Stimulated activated effector memory CD8-positive, alpha-beta T cell treated with anti-CD3 and anti-CD28 coated beads, Interleukin-12 subunit alpha, Interleukin-12 subunit beta, amount 100 ng/mL, for 72 hours (primary cell): ENCODE measurements at regions not wholly inside any gene's neighbourhood (a gene's known extent, or its start where the extent isn't known, plus 50 kb on each side); places are given as distances from the start of the nearest gene placed in this dataset.

Experiments used
- ATAC-seq: fragments of 150-1000 bp; cut with Tn5 transposase; 2 replicates; pipeline ENCODE4 v1.10.0; 2021
- DNase-seq, 2 donors: peaks; one replicate each; pipeline ENCODE4 v3.0.0; 2021 to 2022; ENCODE audit warnings: low spot score in 2 of 2
- H3K27ac Mint-ChIP-seq: one replicate; pipeline ENCODE4 v1.8.0; 2022; ENCODE audit warnings: mild to moderate bottlenecking, mixed read lengths
- H3K36me3 Mint-ChIP-seq: one replicate; pipeline ENCODE4 v1.8.0; 2022; ENCODE audit warnings: mild to moderate bottlenecking, mixed read lengths
- H3K4me1 Mint-ChIP-seq: one replicate; pipeline ENCODE4 v1.8.0; 2022; ENCODE audit warnings: mixed read lengths
- H3K4me3 Mint-ChIP-seq: one replicate; pipeline ENCODE4 v1.8.0; 2022; ENCODE audit warnings: mild to moderate bottlenecking, mixed read lengths
- H3K9me3 Mint-ChIP-seq: one replicate; pipeline ENCODE4 v1.8.0; 2022; ENCODE audit warnings: mixed read lengths

- Mint-ChIP-seq H3K4me3 (no peak overlapping the region), H3K36me3 (no peaks in the 10 kb centered on the region), H3K4me1 (no peaks in the 10 kb centered on the region), H3K9me3 (no peaks in the 10 kb centered on the region), H3K27ac (no peak overlapping the region)
- DNase-seq (no peak), ATAC-seq (no peak)
Observed at GRCh38 chr6:145132709-145133108, 602.6 kb downstream of the EPM2A start.

GRCh38 chr6:145135702-145136101, 599.6 kb downstream of the EPM2A start:
- H3K4me1 Mint-ChIP-seq: no peaks in the 10 kb centered on the region
- no peaks in the 10 kb centered on the region for H3K36me3 Mint-ChIP-seq
- DNase-seq: no peak
- H3K9me3 Mint-ChIP-seq: no peaks in the 10 kb centered on the region
- no peak overlapping the region for H3K27ac Mint-ChIP-seq
- H3K4me3 Mint-ChIP-seq: no peak overlapping the region
- no peak for ATAC-seq

- ATAC-seq: no peak
- Mint-ChIP-seq H3K36me3 (no peaks in the 10 kb centered on the region), H3K9me3 (no peaks in the 10 kb centered on the region), H3K4me1 (no peaks in the 10 kb centered on the region), H3K27ac (no peak overlapping the region), H3K4me3 (no peak overlapping the region)
- DNase-seq: no peak
Observed at GRCh38 chr6:145137425-145137824, 597.9 kb downstream of the EPM2A start.

DNA sequence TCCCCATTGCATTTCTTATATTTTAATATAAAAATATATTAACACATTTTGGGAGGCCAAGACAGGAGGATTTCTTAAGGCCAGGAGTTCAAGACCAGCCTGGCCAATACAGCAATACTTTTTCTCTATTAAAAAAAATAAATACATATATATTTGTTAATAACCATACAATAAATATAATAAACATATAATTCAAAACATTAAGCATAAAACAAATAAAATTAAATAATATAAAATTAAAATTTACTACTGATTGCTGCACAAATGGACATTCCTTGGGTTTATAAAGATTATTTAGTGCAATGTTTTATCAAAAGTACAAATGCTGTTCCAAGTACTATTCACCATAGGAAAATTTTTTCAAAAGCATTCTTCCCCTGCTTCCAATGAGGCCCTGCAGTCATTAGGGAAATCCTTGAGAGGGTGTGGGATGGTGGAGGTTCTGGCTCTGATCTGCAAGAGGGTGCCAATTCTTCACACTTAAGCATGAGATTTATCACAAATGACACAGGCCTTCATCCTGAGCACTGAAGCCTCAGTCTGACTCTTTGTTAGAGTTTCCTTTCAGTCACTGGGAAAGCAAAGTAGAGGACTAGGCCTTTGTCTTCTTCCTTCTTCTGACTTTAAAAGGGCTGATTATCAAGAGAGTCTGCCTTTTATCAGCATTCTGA, 596.7 kb downstream of the EPM2A start:
- ATAC-seq (no peak), DNase-seq (no peak)
- H3K36me3 Mint-ChIP-seq: no peaks in the 10 kb centered on the region
- H3K9me3 Mint-ChIP-seq: no peaks in the 10 kb centered on the region
- no peaks in the 10 kb centered on the region for H3K4me1 Mint-ChIP-seq
- H3K27ac Mint-ChIP-seq: no peak overlapping the region
- no peak overlapping the region for H3K4me3 Mint-ChIP-seq

DNA sequence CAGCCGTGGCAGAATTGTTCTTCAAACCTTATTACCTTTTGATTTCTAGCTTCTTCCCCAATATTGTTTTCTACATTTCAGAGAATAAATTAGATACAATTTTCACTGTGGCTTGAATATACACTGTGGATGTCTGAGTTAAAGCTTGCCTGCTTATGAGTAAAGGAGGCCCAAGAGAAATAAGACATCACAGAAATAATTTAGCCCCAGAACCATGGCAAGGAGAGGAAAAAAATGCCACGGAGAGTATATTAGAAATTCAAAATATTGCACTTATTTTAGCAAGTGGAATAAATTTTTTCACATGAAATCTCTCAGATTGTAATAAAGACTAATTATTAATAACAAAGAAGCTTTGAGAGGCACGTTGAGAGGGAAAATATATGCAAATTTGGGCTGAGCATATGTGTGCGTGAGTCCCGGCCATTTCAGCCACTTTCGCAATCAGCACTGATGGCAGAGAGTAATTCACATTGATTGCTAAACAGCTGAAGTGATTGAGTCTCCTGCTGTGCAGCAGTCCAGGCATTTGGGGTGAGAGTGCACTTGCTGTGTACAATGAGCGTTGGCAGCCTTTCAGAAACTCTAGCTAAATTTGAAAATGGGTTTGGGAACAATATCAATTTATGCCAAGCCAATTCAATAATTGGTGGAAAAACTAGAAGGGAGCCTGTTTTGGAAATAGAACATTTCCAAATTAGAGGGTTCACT, 596.0 kb downstream of the EPM2A start:
- ATAC-seq (no peak), DNase-seq (no peak)
- Mint-ChIP-seq H3K36me3 (no peaks in the 10 kb centered on the region), H3K27ac (no peak overlapping the region), H3K4me3 (no peak overlapping the region), H3K4me1 (no peaks in the 10 kb centered on the region), H3K9me3 (no peaks in the 10 kb centered on the region)

GRCh38 chr6:145139895-145140294, 595.4 kb downstream of the EPM2A start:
- H3K27ac Mint-ChIP-seq: no peak overlapping the region
- ATAC-seq (no peak), DNase-seq (no peak)
- H3K4me3 Mint-ChIP-seq: no peak overlapping the region
- no peaks in the 10 kb centered on the region for H3K9me3 Mint-ChIP-seq
- no peaks in the 10 kb centered on the region for H3K36me3 Mint-ChIP-seq
- no peaks in the 10 kb centered on the region for H3K4me1 Mint-ChIP-seq

DNA sequence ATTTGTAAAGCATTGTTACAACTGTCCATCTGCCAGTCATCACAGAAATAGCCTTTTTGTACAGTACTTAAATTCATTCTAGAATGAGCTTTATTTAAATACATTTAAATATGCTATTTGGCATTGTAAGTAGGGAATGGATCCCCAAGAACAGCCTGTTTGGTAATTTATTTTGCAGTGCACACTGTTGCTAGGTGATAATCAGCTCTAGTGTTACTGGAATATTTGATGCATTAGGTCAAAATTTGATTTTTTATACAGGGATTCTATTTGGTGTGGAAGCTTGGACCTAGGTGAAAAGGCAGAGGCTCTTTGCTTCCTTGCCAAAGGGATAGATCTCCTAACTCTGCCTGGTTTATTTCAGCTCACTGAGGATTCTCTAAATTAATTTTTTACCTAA, 593.7 kb downstream of the EPM2A start:
- Mint-ChIP-seq H3K4me1 (no peaks in the 10 kb centered on the region), H3K36me3 (no peaks in the 10 kb centered on the region), H3K4me3 (no peak overlapping the region), H3K27ac (no peak overlapping the region), H3K9me3 (no peaks in the 10 kb centered on the region)
- no peak for ATAC-seq
- no peak for DNase-seq

DNA sequence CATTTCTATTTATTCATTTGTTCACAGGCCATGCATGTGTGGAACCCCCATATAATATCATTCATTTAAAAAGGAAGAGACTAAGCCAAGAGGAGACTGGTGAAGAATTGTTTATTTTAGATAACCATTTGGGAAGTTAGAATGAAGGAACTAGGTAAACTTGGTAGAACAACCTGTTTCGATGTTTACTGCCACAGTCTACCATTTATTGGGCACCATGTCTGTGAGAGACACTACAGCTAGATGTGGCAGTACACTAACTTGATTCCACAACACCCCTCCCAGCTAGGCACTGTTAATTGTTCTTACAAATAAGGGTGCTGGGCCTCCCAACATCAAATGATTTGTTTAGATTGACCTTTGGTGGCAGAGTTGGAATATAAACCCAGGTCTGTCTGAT, 592.4 kb downstream of the EPM2A start:
- ATAC-seq (no peak), DNase-seq (no peak)
- H3K4me3 Mint-ChIP-seq: no peak overlapping the region
- H3K36me3 Mint-ChIP-seq: no peaks in the 10 kb centered on the region
- H3K9me3 Mint-ChIP-seq: no peaks in the 10 kb centered on the region
- H3K4me1 Mint-ChIP-seq: no peaks in the 10 kb centered on the region
- H3K27ac Mint-ChIP-seq: no peak overlapping the region

DNA sequence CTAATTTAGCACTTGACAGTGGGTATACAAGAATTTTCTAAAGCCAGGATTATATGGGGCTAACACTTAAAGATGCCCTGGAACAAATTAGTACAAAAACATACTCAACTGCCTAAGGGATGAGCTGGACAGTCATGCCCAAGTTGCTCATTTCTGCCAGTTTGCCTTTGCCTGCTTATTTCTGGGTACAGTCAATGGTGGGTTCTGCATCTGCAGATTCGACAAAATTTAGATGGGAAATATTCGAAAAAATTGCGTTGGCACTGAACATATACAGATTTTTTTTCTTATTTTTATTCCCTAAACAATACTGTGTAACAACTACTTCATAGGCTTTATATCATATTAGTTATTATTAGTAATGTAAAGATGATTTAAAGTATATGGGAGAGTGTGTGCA, 591.9 kb downstream of the EPM2A start:
- no peak overlapping the region for H3K27ac Mint-ChIP-seq
- no peaks in the 10 kb centered on the region for H3K9me3 Mint-ChIP-seq
- no peak overlapping the region for H3K4me3 Mint-ChIP-seq
- no peaks in the 10 kb centered on the region for H3K4me1 Mint-ChIP-seq
- H3K36me3 Mint-ChIP-seq: no peaks in the 10 kb centered on the region
- DNase-seq (no peak), ATAC-seq (no peak)

GRCh38 chr6:145147559-145147958, 587.8 kb downstream of the EPM2A start:
- Mint-ChIP-seq H3K27ac (no peak overlapping the region), H3K36me3 (no peaks in the 10 kb centered on the region), H3K4me3 (no peak overlapping the region), H3K9me3 (no peaks in the 10 kb centered on the region), H3K4me1 (no peaks in the 10 kb centered on the region)
- DNase-seq (no peak), ATAC-seq (peak; percentile 36)

DNA sequence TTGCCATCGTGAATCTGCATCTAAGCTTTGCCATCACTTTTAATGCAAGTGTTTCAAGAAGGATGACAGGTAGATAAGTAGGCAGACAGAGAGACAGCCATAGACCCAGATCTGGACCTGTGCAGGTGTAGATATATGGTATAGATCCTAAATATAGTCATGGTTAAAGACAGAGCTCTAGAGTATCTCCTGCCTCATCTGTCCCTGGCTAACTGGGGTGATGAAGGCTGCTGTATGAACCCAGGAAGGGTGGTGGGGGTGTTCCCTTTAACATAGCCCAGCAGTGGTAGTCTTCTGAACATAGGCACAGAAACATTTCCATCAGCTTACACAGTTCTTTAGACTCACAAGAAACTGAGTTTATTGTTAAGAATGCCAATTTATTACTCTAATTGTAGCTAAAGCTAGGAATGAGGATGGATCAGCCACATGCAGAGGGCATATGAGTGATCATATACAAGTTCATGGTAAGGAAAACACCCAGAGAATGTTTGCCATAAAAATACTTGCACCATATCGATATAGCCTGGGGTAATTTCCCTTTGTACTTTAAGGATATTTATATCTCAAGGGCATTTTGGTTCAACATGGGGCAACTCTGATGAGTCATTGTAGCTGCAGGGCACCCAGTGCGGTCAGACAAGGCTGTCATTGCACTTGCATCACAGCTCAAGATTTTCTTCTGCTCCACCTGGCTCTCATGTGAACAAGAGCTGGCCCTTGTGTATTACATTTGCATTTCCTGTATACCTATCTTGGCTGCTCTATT, 587.2 kb downstream of the EPM2A start:
- DNase-seq (no peak), ATAC-seq (peak; percentile 24)
- Mint-ChIP-seq H3K9me3 (no peaks in the 10 kb centered on the region), H3K36me3 (no peaks in the 10 kb centered on the region), H3K27ac (no peak overlapping the region), H3K4me1 (no peaks in the 10 kb centered on the region), H3K4me3 (no peak overlapping the region)

- Mint-ChIP-seq H3K27ac (no peak overlapping the region), H3K9me3 (no peaks in the 10 kb centered on the region)
- DNase-seq: no peak
Observed at GRCh38 chr6:145148776-145149175, 586.5 kb downstream of the EPM2A start.

DNA sequence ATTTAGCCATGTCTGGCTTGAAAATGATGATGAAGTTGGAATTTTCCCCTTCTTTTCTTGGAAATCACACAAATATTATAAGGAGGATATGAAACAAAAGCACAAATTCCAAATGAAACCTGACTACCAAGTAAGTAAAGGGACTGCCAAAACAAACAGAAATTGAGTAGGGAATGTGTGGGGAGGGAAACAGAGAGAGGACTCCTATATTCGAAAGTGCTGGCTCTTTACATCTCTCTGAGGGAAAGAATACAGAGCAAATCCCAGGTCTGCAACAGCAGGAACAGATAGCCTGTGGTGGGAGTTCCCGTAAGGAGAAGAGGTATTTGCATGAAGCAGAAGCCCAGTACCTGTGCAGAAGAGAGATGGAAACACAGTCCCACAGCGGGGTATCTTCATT, 583.7 kb downstream of the EPM2A start:
- Mint-ChIP-seq H3K27ac (no peak overlapping the region), H3K9me3 (no peaks in the 10 kb centered on the region), H3K4me3 (no peak overlapping the region), H3K36me3 (no peaks in the 10 kb centered on the region), H3K4me1 (no peaks in the 10 kb centered on the region)
- ATAC-seq: no peak
- no peak for DNase-seq

More at GRCh38 chr6:145148776-145149175, 586.5 kb downstream of the EPM2A start:
- ATAC-seq: no peak
- Mint-ChIP-seq H3K4me1 (no peaks in the 10 kb centered on the region), H3K4me3 (no peak overlapping the region), H3K36me3 (no peaks in the 10 kb centered on the region)

DNA sequence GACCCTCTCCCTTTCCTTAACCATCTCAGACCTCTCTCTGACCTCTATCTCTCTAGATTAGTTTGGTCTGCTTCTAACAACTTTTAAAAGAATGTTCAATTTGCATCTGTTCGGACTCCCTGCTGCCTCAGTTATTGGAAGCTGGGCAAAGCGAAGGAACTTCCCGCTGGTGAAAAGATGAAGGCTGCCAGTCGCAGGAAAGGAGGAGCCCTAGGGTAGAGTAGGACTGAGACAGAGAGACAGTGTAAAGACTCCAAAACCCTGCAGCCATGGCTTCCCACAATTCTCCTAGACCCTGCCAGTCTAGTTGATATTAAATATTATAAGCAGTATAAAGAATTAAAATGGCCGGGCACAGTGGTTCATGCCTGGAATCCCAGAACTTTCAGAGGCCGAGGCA, 581.8 kb downstream of the EPM2A start:
- peaks cover 1% of the 10 kb centered on the region for H3K9me3 Mint-ChIP-seq
- ATAC-seq (no peak), DNase-seq (no peak)
- H3K36me3 Mint-ChIP-seq: no peaks in the 10 kb centered on the region
- no peak overlapping the region for H3K27ac Mint-ChIP-seq
- H3K4me1 Mint-ChIP-seq: no peaks in the 10 kb centered on the region
- H3K4me3 Mint-ChIP-seq: no peak overlapping the region

- Mint-ChIP-seq H3K27ac (no peak overlapping the region), H3K36me3 (no peaks in the 10 kb centered on the region), H3K4me3 (no peak overlapping the region), H3K4me1 (no peaks in the 10 kb centered on the region), H3K9me3 (peaks cover 5% of the 10 kb centered on the region)
- DNase-seq (no peak), ATAC-seq (no peak)
Observed at GRCh38 chr6:145155411-145155810, 579.9 kb downstream of the EPM2A start.
